GM18520 (cell line): ENCODE measurements at regions not wholly inside any gene's neighbourhood (a gene's known extent, or its start where the extent isn't known, plus 50 kb on each side); places are given as distances from the start of the nearest gene placed in this dataset.

Source experiments
- ATAC-seq: cut with Tn5 transposase; IDR thresholded peaks from one replicate; pipeline ENCODE4 v1.9.1; 2021; ENCODE audit not compliant: unreplicated experiment

DNA sequence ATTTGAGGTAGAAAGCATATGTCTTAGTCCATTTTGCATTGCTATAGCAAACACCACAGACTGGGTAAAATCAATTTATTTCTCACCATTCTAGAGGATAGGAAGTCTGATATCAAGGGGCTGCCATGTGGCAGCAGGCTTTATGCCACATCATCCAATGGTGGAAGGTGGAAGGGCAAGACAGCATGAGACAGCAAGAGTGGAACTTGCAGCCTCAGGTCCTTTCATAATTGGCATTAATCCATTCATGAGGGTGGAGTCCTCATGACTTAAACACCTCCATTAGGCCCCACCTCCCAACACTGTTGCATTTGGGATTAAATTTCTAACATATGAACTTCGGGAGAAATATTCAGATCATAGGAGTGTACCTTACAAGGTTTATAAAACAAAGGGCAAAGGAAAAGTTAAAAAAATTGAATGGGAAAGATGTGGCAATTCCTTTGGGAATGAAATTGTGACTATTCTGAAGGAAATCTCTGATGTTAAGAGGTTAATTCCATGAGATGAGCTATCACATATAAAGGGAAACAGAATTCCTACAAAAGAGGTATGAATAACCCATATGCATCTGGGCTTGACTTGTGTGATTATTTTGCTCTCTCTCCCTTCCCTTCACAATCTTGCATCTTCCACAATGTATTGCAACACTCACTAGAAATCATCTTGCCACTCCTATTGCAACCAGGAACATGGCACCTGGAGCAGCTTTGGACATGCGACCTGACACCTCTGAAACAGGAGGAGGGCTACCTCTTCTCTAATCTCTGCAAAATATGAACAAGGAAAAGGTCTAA, 507.8 kb downstream of the EPHA4 start:
- ATAC-seq = no peak

DNA sequence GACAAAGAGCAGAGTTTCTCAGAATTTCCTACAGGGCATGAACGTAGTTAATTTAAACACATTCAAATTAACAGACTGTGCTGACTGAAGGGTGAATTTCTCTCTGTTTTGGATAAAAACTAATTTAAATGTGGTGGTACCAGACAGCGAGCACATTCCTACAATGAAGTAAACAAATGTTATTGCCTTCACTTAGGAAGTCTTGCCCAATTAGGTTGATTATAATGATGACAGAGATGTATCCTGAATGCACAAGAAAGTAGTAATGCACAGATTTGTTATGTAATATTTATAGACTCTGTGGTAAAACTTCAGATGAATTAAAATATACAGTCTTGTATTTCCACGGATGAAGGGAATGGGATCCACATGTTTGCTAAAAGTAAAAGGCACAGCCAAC, 507.2 kb downstream of the EPHA4 start:
- ATAC-seq = no peak

DNA sequence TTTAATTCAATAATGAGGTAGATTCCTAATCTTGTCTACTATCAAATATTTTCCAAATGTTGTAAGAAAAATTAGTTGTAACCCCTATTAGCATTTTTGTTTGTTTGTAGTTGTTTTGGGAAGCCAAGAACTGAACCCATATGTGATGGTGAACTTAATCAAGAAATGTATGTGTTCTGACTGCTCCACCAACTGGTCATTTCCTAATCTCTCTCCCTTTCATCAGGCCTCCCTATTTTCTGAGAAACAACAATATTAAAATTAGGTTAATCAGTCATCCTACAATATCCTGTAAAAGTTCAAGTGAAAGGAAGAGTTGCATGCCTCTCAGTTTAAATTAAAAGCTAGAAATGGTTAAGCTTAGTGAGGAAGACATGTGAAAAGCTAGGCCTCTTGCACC, 504.0 kb downstream of the EPHA4 start:
- no peak for ATAC-seq

DNA sequence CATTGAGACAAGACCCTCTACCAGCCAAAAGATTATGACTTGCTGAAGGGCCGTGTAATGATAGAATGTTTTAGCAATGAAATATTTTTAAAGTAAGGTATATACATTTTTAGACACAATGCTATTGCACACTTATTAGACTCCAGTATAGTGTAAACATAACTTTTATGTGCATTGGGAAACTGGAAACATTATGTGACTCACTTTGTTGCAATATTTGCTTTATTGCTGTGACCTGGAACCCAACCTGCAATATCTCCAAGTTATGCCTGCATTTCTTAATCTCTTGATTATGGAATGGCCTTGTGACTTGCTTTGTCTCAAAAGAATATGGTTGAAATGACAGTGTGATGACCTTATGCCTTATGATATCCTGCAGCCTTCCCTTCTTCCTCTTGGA, 502.0 kb downstream of the EPHA4 start:
- ATAC-seq = no peak

DNA sequence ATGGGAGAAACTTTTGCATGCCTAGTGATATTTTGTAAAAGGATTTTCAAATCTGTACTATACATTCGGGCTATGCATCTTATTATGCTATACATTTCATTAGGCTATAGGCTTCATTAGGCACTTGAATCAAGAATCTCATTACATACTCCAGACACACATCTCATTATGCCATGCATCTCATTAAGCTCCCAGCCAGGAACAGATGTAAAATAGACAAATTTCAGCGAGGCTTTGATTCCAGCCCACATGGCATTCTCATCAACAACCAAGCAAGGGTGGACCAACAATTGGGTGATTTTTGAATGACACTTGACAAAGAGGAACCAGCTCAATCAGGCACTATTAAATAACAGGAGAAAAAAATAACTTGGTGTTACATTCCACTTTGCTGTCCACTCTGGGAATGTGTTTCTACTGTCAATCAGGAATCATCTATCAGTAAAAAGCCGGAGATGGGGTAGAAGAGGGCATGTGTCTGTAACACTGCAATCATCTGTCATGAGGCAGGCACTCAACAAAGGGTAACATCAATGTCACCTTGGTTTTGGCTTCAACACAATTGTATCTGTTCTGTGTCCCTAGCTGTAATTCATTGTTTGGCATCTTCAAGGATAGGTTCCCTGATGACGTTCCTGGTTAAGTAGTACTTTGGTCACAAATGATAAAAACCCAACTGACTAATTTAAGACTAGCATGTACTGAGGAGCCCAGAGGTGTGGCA, 498.6 kb downstream of the EPHA4 start:
- no peak for ATAC-seq

DNA sequence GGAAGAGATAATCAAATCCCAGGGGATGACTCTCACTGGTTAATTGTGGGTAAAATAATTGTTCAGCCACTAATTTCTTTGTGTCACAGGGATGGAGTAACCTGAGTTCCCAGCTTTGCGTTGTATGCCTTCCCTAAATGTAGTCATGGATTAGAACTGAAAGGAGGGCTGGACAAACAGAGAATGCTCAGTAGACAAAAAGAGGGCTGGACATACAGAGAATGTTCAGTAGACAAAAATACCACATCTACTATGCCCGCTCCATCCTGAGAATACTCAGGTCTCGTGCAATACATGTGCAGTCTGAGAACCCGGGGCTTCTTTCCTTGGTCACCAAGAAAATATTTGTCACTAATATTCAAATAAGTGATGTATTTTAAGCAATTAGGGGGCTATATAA, 497.9 kb downstream of the EPHA4 start:
- no peak for ATAC-seq

DNA sequence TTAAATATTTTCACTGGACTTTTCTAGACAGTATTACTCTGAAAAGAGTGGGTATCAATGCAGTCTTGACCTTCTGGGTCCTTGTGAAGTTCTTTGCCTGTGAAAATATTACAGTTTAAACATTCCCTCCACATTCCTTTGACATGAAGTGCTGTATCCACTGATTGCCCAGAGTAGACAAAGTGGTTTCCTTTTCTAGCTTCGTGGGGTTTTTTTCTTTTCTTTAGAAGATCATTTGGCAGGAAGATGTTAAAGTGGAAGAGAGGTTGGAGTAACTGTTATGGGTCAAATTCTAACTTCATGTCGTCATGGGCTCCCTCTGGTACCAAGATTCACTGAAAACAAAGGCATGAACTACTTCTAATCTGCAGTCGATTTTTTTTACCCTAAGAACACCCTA, 496.9 kb downstream of the EPHA4 start:
- ATAC-seq = no peak

DNA sequence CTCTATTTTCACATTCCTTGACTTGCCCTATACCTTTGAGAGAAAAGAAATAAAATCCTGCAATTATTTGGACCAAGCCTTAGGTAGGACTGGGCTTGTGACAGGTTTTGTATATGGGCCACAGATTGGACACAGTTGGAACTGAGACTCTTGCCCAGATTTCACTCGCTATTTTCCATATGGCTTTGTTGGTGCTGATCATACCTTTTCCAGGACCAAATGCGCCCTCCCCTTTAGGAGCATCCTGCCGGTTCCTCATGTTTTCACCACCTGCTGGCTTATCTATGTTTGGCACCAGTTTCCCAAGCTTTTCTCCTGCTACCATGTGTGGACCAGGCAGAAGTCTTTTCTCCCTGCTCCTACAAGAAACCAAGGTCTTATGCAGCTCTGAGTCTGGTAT, 494.9 kb downstream of the EPHA4 start:
- no peak for ATAC-seq

DNA sequence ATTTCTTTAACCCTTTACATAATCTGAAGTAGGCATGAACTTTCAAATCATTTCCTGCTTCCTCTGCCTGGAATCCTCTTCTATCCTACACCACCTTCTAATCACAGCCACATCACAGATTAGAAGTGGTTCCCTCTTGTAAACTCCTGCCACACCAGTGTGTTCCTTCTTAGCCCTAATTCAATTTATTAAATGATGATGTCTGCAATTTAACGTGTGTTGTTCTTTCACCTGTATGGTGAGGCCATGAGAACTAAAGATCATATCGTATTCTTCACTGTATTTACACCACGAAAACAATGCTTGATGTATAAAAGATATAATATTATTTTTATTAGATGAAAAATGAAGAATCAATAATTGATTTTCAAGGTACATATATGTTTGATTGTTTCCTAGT, 494.3 kb downstream of the EPHA4 start:
- ATAC-seq = no peak

DNA sequence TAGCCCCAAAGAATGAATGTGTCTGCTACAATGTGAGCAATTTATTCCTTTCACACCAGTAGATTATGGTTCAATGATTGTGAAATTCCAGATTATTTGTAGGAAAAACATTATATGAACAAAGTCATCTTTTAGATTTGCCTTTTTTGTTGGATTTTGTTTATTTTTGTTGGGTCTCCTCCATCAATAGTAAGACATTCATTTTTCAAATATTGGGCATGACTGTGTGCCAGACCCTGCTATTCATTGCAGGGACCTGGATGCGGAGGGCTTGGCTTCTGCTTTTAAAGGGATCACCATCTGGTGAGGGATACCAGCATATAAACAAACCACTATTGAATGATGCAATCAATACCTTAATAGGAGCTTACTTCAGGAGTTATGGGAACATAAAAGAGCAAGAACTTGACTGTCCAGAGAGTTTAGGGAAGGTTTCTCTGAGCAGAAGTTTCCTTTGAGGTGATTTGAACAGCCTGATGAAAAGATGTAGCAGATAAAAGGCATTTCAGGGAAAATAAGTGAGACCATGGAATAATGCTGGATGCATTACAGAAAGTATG, 486.7 kb downstream of the EPHA4 start:
- ATAC-seq = no peak

DNA sequence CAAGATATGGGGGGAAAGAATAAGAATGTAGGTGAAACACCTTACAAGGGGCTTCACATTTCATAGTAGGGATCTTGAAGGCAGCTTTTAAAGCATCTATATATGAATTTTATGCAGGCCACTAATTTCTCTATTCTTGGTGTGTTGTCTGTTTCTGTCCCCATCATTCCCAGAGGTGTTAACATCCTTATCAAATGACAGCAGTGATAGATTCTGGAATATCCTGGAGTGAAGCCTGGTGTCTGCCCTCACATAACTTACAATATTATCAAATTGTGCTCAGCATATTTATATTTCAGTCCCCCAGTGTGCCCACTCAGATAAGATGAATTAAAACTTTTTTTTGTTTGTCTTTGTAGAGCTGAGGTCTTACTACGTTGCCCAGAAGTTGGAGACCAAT, 486.2 kb downstream of the EPHA4 start:
- ATAC-seq = no peak

DNA sequence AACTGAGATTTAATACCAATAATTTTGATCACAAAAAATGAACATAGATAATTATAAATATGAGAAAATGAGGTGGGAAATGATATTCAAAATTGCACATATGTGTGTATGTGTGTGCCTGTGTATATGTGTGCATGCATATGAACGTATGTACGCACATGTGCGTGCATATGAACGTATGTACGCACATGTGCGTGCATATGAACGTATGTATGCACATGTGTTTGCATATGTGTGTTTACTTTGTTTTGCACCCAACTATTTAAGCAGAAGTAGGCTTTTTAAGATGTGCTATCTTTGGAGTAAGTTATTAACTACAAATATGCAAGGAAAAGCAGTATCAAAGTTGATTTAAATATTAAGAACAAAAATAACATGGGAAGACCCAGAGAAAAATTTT, 484.3 kb downstream of the EPHA4 start:
- ATAC-seq = no peak

DNA sequence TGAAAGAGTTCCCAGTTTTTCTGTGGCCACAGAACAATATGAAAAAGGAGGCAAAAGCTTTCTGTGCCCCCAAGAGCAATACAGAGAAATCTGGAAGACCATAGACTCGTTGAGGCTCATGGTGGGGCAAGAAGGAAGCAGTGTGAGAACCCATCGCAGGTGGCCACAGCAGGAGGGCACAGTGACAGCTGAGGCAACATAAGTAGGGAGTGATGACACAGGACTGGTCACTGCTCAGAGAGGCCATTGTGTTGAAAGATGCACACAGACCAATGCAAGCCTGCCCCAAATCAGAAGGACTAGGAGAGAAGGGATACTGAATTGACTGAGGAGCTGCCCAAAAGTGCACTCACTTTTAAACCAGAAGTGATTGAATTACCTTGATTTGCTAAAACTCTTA, 483.6 kb downstream of the EPHA4 start:
- no peak for ATAC-seq

DNA sequence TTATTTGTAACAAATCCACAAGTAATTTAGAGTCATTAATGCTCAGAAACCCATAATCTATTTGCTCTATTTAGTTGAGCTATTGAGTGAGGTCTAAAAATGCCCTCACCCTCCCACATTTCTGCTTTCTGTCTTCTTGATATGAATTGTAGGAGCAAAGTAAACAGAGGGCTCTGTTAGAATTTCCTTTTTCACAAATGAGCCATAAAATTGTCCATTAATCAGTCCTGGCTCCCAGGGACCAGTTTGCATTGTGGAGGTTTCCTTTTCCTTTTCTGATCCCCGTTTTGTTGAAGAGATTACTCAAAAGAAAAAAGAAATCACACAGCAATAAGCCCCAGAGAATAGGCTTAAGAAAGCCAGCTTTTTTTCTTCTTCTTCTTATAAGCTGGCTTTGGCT, 476.7 kb downstream of the EPHA4 start:
- ATAC-seq = no peak

DNA sequence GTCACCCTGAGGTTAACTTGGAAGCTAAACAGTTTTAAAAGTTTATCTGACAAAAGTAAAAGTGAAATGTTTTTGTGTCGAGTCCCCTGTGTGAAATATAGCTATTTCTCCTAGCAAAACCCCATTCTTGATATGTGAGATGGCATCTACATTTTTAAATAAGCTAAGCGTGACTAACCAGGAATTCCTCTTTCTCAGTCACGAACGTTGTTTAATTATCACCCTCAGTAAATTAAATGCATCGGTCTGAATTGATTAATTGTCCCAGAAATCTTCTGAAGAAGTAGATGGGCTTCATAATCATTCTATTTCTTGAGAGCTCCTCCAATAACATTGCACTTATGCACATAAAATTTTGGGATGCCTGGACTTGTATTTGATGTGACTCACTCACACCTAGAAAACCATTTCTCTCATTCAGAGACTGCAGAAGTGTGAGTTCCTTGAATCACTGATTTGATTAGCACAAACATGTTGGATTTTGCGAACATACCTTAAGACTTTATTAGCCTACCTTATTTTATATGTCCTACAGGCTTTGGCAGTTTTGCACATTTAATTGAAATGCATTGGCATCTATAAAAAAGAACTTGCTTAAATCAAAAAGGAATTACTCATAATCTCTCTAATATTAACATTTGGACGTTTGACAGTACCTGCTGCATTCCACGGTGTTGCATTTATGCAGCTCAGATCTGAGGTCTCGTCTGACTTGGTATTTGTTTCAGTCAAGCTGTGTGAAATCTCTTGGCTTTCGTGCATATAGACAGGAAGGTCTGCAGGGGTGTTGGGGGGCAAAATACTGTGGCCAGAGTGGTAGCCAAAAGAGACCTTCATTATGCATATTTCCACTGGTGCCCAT, 475.2 kb downstream of the EPHA4 start:
- ATAC-seq = no peak

DNA sequence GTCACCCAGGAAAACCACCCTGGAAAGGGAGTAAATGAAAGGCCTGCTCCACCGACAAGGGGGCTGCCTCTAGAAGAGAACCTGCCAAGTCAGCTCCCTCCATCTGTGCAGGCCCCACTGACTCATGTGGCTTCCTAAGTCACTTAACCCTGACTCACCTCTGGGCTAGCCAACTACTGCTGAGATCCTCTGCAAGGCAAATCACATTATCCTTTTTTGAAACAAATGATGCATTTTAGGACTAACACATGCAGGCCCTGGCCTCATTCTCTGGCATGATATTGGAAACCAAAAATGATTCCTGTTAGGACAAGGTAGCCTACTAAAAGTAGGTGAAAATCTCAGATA, 474.6 kb downstream of the EPHA4 start:
- no peak for ATAC-seq

DNA sequence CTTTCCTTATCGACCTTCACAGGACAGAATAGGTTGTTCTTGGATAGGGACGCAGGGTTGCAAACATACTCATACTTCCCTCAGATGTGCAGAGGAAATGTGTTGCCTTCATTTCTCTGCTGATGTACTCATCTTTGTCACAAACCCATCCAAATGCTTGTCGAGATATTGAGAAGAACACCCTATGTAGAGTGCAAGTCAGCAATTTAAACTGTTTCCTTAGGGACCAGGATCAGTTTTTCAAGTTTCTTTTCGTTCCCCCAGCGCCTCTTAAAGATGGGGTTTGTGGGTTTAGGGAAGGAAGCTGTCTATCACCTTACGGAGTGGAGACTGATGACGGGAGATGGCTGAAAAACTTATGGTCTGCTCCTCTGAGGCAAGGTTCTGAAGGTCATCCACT, 474.2 kb downstream of the EPHA4 start:
- ATAC-seq = no peak

DNA sequence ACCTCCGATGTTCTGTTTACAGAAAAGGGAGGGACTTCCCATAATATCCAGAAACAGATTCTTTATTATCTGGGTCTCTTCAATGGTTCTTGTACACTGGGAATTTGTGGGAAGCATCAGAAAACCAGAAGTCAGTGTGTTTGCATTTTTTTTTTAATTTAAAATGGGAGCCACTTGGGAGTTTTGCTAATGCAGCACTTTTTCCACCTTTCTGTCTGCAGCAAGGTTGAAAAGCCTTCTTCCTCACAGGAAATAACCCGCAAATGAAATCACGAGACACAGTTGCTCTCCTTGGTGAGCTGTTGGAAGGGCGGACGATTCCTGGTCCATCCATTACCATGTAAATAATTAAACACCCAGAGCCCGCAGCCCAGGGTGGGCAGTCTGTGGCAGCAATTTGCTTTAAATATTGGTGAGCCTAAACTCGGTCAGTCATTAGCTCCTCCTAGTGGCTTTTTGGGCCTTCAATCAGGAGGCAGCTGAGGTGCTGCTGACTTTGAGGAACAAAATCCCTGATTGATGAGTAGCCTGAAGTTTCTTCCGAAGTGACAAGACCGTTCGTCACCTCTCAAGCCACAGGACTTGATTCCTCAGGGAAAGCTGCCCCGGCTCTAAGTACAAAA, 471.5 kb downstream of the EPHA4 start:
- ATAC-seq = no peak

DNA sequence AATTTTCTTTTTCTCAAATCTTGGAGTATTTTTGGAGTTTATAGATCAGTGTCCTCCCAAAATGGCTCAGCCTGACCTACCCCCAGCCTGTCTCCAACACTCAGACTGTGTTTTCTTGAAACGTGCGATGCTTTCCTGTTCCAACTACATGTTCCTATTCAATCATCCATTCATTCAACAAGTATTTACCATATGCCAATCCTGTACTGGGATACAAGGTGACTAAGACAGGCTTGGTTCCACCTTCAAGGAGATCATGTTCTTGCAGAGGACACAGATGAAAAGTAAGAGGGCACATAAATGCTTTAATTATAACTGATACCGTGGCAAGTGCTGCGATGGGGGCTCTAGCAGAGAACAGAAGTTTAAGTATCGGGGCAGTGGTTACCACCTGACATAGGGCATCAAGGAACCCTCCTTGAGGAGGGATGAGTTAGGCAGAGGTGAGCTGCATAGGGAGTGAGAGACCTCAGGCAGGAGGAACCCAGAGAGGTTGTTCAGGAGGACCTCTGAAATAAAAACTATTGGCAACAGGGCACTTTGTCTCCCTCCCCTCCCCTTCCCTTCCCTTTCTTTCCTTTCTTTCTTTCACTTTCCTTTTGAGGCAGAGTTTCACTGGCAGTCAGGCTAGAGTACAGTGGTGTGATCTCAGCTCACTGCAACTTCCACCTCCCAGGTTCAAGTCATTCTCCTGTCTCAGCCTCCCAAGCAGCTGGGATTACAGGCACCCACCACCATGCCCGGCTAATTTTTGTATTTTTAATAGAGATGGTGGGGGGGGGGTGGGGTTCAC, 469.0 kb downstream of the EPHA4 start:
- ATAC-seq = no peak

DNA sequence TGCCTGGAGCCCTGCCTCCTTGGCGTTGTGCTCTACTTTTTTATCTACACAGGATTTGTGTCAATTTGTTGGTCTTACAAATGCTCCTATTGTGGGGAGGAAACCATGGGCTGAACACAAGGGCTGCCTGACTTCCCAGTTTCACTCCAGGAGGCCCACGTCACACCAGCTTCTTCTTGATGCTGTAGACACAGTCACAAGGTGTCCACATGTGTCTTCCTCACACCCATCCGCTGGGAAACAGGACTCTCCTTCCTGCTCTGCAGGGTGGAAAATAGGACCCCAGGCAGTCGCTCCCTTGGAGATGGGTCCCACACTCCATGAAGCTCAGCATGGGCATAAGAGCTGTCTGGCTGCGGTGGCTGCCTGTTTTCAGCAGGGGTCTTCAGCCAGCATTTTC, 468.2 kb downstream of the EPHA4 start:
- ATAC-seq = no peak
